Tibial nerve (tissue), 3 donors: ENCODE measurements at regions not wholly inside any gene's neighbourhood (a gene's known extent, or its start where the extent isn't known, plus 50 kb on each side); places are given as distances from the start of the nearest gene placed in this dataset.

Experiments
- POLR2A ChIP-seq, 2 donors: fragments of 450-650 bp; IDR thresholded peaks; one replicate each; pipeline ENCODE4 v1.6.1; 2017; ENCODE audit warnings: antibody characterized with exemption in 2 of 2, mild to moderate bottlenecking in 2 of 2, moderate library complexity in 2 of 2
- TF ChIP-seq, protein P1 (sequence below), 5 experiments: fragments of 200-600 bp in 3 of 5; fragments of 450-650 bp in 2 of 5; sonication (generic) in 3 of 5; IDR thresholded peaks; one replicate each; pipeline ENCODE4 v1.5.1; 2016 to 2019; ENCODE audit warnings: antibody characterized with exemption in 5 of 5, mild to moderate bottlenecking in 3 of 5, moderate library complexity in 2 of 5

GRCh38 chr6:134574491-134574890, 256.6 kb upstream of the SGK1 start:
- TF ChIP-seq, protein P1, sequence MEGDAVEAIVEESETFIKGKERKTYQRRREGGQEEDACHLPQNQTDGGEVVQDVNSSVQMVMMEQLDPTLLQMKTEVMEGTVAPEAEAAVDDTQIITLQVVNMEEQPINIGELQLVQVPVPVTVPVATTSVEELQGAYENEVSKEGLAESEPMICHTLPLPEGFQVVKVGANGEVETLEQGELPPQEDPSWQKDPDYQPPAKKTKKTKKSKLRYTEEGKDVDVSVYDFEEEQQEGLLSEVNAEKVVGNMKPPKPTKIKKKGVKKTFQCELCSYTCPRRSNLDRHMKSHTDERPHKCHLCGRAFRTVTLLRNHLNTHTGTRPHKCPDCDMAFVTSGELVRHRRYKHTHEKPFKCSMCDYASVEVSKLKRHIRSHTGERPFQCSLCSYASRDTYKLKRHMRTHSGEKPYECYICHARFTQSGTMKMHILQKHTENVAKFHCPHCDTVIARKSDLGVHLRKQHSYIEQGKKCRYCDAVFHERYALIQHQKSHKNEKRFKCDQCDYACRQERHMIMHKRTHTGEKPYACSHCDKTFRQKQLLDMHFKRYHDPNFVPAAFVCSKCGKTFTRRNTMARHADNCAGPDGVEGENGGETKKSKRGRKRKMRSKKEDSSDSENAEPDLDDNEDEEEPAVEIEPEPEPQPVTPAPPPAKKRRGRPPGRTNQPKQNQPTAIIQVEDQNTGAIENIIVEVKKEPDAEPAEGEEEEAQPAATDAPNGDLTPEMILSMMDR (IDR thresholded peaks at IDR 0.05), result no peak
- TF ChIP-seq POLR2A (IDR thresholded peaks at IDR 0.05), result no peak
